Loucy (cell line): ENCODE measurements at regions not wholly inside any gene's neighbourhood (a gene's known extent, or its start where the extent isn't known, plus 50 kb on each side); places are given as distances from the start of the nearest gene placed in this dataset.

Experiments used
- H2AFZ ChIP-seq: fragments of 200-600 bp; sonication (generic); 2 replicates; pipeline ENCODE4 v1.6.0; 2016; ENCODE audit warnings: antibody characterized with exemption, mild to moderate bottlenecking, low read length, moderate library complexity
- H3F3A ChIP-seq: fragments of 200-600 bp; 2 replicates; pipeline ENCODE4 v1.6.0; 2016; ENCODE audit warnings: antibody characterized with exemption, low read depth, mild to moderate bottlenecking
- H3K27me3 ChIP-seq: fragments of 200-600 bp; sonication (generic); 2 replicates; pipeline ENCODE4 v1.6.1; 2014; ENCODE audit warnings: low read length, mild to moderate bottlenecking; ENCODE audit not compliant: insufficient read depth, poor library complexity, severe bottlenecking
- H3K36me3 ChIP-seq: fragments of 200-600 bp; sonication (generic); 2 replicates; pipeline ENCODE4 v1.6.1; 2016; ENCODE audit warnings: low read length; ENCODE audit not compliant: insufficient read depth
- H3K4me1 ChIP-seq: fragments of 200-600 bp; sonication (generic); 2 replicates; pipeline ENCODE4 v1.5.1; 2014; ENCODE audit warnings: low read length, mild to moderate bottlenecking; ENCODE audit not compliant: insufficient read depth, poor library complexity, severe bottlenecking
- H3K4me2 ChIP-seq: fragments of 200-600 bp; sonication (generic); 2 replicates; pipeline ENCODE4 v1.6.0; 2014; ENCODE audit warnings: antibody characterized with exemption, low read length, low read depth, mild to moderate bottlenecking; ENCODE audit not compliant: poor library complexity, severe bottlenecking
- H3K4me3 ChIP-seq: fragments of 200-600 bp; sonication (generic); 2 replicates; pipeline ENCODE4 v1.5.1; 2014; ENCODE audit warnings: low read length, mild to moderate bottlenecking, mixed read lengths; ENCODE audit not compliant: poor library complexity, severe bottlenecking
- H3K79me2 ChIP-seq: fragments of 200-600 bp; sonication (generic); 2 replicates; pipeline ENCODE4 v1.6.1; 2014; ENCODE audit warnings: low read length; ENCODE audit not compliant: insufficient read depth
- H3K9ac ChIP-seq: fragments of 200-600 bp; sonication (generic); 2 replicates; pipeline ENCODE4 v1.6.0; 2014; ENCODE audit warnings: mild to moderate bottlenecking, low read depth, low read length, moderate library complexity; ENCODE audit not compliant: poor library complexity, severe bottlenecking
- H3K9me2 ChIP-seq: fragments of 200-600 bp; sonication (generic); replicated peaks from 2 replicates; pipeline ENCODE4 v1.6.1; 2016; ENCODE audit warnings: low read depth, low read length, mixed read lengths
- H3K9me3 ChIP-seq: fragments of 200-600 bp; sonication (generic); 2 replicates; pipeline ENCODE4 v1.6.1; 2014; ENCODE audit warnings: mild to moderate bottlenecking, antibody characterized with exemption, low read length, low read depth; ENCODE audit not compliant: insufficient read depth
- H4K20me1 ChIP-seq: fragments of 200-600 bp; sonication (generic); 2 replicates; pipeline ENCODE4 v1.6.0; 2014; ENCODE audit warnings: antibody characterized with exemption, low read length, mild to moderate bottlenecking; ENCODE audit not compliant: insufficient read depth, poor library complexity, severe bottlenecking
- EZH2phosphoT487 ChIP-seq: fragments of 200-600 bp; IDR thresholded peaks from 2 replicates; pipeline ENCODE4 v1.6.1; 2018; ENCODE audit warnings: antibody characterized with exemption, mild to moderate bottlenecking, moderate library complexity, borderline replicate concordance
- TF ChIP-seq, protein P1 (sequence below): fragments of 200-600 bp; sonication (generic); conservative IDR thresholded peaks from 2 replicates; pipeline ENCODE4 v1.5.1; 2014; ENCODE audit warnings: mild to moderate bottlenecking, antibody characterized with exemption, low read length

DNA sequence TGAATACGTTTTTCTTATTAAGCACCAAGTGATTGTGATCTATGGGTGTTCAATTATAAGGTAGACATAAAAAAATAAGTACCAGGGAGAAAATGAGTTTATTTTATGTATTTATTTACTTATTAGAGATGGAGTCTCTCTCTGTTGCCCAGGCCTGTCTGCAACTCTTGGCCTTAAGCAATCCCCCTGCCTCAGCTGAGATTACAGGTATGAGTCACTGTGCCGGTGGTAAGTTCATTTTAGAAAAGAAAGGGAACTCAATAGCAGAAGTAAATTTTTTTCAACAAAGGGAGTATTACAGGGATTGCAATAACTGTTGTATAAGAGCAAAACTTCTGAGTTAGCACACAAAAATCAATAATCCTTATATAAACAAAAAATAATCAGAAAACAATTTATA is 98.7 kb upstream of the FUT9 start:
- no peaks in the 10 kb centered on the region for H3K79me2 ChIP-seq
- no peak overlapping the region for H3K9ac ChIP-seq
- no peaks in the 10 kb centered on the region for H3K9me3 ChIP-seq
- no peaks in the 10 kb centered on the region for H3K9me2 ChIP-seq
- H2AFZ ChIP-seq = no peak overlapping the region
- H3K4me2 ChIP-seq = no peak overlapping the region
- no peak overlapping the region for H3K4me3 ChIP-seq
- H3F3A ChIP-seq = no peaks in the 10 kb centered on the region
- H3K27me3 ChIP-seq = no peaks in the 10 kb centered on the region
- TF ChIP-seq EZH2phosphoT487 = no peak
- TF ChIP-seq, protein P1, sequence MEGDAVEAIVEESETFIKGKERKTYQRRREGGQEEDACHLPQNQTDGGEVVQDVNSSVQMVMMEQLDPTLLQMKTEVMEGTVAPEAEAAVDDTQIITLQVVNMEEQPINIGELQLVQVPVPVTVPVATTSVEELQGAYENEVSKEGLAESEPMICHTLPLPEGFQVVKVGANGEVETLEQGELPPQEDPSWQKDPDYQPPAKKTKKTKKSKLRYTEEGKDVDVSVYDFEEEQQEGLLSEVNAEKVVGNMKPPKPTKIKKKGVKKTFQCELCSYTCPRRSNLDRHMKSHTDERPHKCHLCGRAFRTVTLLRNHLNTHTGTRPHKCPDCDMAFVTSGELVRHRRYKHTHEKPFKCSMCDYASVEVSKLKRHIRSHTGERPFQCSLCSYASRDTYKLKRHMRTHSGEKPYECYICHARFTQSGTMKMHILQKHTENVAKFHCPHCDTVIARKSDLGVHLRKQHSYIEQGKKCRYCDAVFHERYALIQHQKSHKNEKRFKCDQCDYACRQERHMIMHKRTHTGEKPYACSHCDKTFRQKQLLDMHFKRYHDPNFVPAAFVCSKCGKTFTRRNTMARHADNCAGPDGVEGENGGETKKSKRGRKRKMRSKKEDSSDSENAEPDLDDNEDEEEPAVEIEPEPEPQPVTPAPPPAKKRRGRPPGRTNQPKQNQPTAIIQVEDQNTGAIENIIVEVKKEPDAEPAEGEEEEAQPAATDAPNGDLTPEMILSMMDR = no peak
- H3K36me3 ChIP-seq = no peaks in the 10 kb centered on the region
- H4K20me1 ChIP-seq = no peaks in the 10 kb centered on the region
- H3K4me1 ChIP-seq = no peaks in the 10 kb centered on the region

GRCh38 chr6:95923518-95923917 is 92.3 kb upstream of the FUT9 start:
- no peaks in the 10 kb centered on the region for H3K36me3 ChIP-seq
- H4K20me1 ChIP-seq = no peaks in the 10 kb centered on the region
- no peak overlapping the region for H3K4me2 ChIP-seq
- no peaks in the 10 kb centered on the region for H3F3A ChIP-seq
- no peaks in the 10 kb centered on the region for H3K9me3 ChIP-seq
- H3K79me2 ChIP-seq = no peaks in the 10 kb centered on the region
- no peaks in the 10 kb centered on the region for H3K27me3 ChIP-seq
- H2AFZ ChIP-seq = no peak overlapping the region
- no peaks in the 10 kb centered on the region for H3K9me2 ChIP-seq
- H3K4me3 ChIP-seq = no peak overlapping the region
- H3K4me1 ChIP-seq = no peaks in the 10 kb centered on the region
- H3K9ac ChIP-seq = no peak overlapping the region
- TF ChIP-seq EZH2phosphoT487 = no peak
- TF ChIP-seq, protein P1 = peak; percentile 57

DNA sequence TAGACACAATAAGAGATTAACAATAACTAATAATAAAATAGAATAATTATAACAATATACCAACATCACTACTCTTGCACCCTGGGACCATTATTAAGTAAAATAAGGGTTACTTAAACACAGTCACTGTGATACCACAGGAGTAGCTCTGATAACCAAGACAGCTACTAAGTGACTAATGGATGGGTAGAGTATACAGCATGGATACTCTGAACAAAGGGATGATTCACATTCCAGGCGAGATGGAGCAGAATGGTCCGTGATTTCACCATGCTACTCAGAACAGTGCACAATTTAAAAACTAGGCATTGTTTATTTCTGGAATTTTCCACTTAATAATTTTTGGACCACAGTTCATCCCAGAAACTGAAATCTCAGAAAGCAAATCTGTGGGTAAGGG is 80.0 kb upstream of the FUT9 start:
- H3K4me1 ChIP-seq = no peaks in the 10 kb centered on the region
- H3K27me3 ChIP-seq = no peaks in the 10 kb centered on the region
- H3K9ac ChIP-seq = no peak overlapping the region
- no peaks in the 10 kb centered on the region for H3F3A ChIP-seq
- H2AFZ ChIP-seq = no peak overlapping the region
- H3K4me2 ChIP-seq = no peak overlapping the region
- H3K36me3 ChIP-seq = no peaks in the 10 kb centered on the region
- no peaks in the 10 kb centered on the region for H4K20me1 ChIP-seq
- TF ChIP-seq, protein P1 = no peak
- no peak for TF ChIP-seq EZH2phosphoT487
- no peaks in the 10 kb centered on the region for H3K9me2 ChIP-seq
- H3K9me3 ChIP-seq = no peaks in the 10 kb centered on the region
- H3K79me2 ChIP-seq = no peaks in the 10 kb centered on the region
- H3K4me3 ChIP-seq = no peak overlapping the region
